GM12801 (cell line): ENCODE measurements at regions not wholly inside any gene's neighbourhood (a gene's known extent, or its start where the extent isn't known, plus 50 kb on each side); places are given as distances from the start of the nearest gene placed in this dataset.

Experiments used
- CTCF ChIP-seq: IDR thresholded peaks from one replicate; pipeline ENCODE4 v1.5.1; 2011; ENCODE audit warnings: control low read depth; ENCODE audit not compliant: insufficient read length; ENCODE audit errors: extremely low read depth

DNA sequence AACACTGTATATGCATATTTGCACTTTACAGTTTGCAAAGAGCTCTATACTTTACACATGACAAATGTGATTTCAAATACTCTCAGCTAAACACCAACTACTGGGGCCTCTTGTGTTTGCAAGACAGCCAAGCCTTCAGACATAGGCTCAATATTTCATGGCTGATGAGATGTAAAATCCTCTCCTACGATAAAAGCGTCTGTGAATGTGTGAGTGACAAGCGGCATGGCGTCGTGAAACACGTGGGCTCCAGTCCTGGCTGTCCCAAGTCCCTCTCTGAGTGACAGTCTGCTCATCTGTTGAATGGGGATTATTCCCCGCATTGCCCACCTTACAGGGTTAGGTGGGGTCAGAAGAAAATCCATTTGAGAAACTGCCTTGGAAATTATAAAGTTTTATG is 489.8 kb downstream of the RNF144A start:
- no peak for TF ChIP-seq CTCF

- TF ChIP-seq CTCF, result no peak
Observed at GRCh38 chr2:7407906-7408680, 490.9 kb downstream of the RNF144A start.

DNA sequence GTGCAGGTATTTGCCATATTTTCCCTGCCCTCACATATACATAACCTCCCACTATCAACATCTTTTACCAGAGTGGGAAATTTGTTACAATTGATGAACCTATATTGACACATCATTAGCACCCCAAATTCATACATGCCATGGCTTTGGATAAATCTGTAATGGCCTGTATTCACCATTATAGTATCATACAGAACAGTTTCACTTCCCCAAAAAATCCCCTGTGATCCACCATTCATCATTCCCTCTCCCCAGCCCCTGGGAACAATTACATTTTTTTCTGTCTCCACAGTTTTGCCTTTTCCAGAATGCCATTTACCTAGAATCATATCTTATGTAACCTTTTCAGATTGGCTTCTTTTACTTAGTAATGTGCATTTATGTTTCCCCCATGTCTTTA is 494.5 kb downstream of the RNF144A start:
- no peak for TF ChIP-seq CTCF

DNA sequence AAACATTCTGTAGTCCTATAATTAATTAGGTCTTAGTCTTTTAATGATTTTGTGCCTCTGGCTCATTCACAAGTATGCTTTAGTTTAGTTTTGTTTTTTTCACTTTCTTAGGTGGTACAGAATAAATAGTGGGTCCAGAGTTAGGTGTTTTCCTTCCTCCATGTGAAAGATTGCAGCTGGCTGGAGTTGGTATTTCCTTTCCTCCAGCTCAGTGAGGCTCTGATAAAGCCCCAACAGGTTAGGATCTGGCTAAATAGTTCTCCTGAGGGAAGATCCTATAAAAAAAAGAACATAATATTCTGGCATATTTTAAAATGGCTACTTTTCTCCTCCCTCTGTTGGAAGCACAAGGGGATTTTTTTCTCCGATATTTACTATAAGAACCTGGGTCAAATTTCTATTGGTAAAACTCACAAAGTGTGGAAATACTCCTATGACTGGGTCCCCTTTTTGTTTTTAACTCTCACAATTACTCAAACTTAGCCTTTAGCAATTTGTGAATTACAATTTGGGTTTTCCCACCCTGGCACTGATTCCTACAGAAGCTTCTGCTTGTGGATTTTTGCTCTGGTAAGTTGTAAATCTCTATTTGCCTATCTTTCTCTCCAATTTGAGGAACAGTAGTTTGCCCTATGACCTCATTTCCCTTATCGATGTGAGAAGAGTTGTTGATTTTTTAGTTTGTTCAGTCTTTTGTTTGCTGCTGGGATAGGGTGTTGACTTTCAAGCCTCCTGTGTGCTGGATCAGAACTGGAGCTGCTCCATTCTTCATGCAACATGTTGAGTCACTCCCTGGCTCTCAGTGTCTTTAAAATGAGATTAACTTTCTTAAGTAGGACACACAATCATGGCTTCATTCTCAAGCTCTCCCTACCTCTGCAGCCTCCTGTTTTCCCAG is 500.9 kb downstream of the RNF144A start:
- TF ChIP-seq CTCF, result no peak

GRCh38 chr2:7419186-7419585 is 502.0 kb downstream of the RNF144A start:
- no peak for TF ChIP-seq CTCF

DNA sequence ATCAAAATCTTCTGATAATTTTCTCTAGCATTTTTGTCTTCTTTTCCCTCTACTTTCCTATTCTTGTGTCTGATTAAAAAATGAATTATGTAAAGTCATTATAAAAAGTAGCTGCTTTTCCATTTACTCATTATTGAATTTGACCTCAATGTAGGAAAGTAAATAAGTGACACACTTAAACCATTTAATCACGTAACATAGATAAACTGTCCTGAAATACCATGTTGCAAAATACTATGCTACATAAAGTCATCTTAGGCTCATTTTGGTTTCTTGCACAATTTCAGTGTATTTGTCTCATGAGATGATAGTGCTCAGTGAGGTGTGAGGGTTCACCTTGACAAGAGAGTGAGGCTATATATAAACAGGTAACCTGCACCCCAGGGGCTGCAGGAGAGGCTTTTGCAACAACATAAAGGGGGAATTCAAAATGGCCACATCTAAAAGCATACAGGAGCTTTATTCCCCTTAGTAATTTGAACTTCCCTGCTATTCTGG is 502.7 kb downstream of the RNF144A start:
- no peak for TF ChIP-seq CTCF

DNA sequence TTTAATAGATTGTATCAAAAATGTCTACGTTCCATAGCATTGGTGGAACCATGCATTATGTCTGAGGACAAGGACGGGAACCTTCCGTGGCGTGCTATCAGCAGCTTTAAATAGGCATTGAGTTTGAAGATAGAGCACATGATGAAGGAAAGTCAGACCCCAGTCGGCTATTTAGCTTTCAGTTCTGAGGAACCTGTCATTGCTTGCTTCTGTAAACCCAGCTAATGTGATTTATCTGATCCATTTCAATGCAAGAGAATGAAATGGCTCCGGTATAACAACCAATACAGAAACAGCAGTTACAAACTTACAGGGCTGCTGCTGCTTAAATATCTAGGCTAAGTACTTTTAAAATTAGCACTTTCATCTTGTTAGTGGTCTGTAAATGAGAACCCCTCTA is 503.3 kb downstream of the RNF144A start:
- TF ChIP-seq CTCF, result no peak
